GM18507 (cell line): ENCODE measurements at regions not wholly inside any gene's neighbourhood (a gene's known extent, or its start where the extent isn't known, plus 50 kb on each side); places are given as distances from the start of the nearest gene placed in this dataset.

Experiments
- DNase-seq: peaks from one replicate; pipeline ENCODE4 v3.0.0; 2011; ENCODE audit warnings: low read depth; ENCODE audit not compliant: insufficient read length; ENCODE audit errors: extremely low spot score
- FAIRE-seq: peaks from 2 replicates; lab custom pipeline; 2011; peaks lifted over from hg19 to GRCh38; lab: Jason Lieb, UNC

- no peak for FAIRE-seq
- DNase-seq = no peak
Observed at GRCh38 chr12:115553622-115554021, 723.9 kb downstream of the MED13L start.

DNA sequence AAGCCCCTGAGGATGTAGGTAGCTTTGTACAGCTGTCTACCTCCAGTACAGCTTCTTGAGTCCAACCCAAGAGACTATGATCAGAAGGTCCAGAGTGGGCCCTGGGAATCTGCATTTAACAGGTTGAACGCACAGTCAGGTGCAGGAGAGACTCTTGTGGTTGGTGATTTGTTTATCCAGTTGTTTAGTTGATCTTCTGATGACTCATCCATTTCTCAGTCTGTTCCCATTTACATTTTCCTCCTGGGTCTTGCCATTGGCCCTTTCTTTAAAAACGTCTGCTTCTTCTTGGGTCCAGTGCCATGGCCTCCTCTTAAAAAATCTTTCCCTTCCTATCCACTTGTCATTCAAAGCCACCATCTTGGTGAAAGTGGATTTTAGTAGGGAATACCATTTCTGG, 734.2 kb downstream of the MED13L start:
- FAIRE-seq = no peak

DNA sequence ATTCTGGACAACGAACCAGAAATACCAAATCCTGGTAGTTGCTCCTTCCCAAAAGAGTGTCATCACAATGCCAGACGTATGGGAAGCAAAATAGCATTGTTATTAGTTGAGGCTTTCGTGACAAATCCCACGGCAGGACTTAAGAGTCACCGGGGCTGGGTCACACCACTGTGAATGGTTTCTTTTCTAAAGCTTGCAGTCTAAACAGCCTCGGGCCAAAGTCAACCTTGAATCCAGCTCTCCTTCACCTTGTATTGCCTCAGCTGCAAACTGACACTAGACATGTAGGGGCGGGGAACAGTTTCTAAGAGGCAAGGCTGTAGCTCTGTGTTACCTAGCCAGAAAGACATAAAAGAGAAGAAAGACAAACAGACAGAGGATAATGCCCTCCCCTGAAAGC, 734.8 kb downstream of the MED13L start:
- DNase-seq (no peak), FAIRE-seq (no peak)

More for the DNA sequence above, 734.2 kb downstream of the MED13L start:
- no peak for DNase-seq

DNA sequence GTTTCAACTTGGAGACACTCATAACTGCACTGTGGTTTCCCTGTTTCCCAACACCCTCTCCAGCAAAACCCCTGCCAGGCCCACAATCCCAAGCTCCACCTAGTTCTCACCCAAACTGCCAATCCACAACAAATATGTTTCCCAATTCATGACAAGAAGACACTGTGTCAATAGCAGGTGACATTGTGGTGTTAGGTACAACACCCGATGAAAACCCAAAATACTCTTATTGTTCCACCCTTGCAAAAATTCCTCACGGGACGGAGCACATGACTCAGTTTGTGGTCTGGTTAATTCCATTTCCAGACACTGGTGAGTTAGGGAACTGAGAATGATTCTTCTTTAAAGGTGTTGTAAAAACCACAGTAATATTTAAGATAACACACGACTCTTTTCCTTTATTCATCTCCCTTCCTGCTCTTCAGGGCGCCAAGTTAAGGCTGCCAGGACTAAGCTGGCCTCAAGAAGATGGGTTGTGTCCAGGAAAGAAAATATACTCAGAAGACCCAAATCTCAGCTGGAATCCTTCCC, 735.5 kb downstream of the MED13L start:
- DNase-seq = no peak
- no peak for FAIRE-seq

DNA sequence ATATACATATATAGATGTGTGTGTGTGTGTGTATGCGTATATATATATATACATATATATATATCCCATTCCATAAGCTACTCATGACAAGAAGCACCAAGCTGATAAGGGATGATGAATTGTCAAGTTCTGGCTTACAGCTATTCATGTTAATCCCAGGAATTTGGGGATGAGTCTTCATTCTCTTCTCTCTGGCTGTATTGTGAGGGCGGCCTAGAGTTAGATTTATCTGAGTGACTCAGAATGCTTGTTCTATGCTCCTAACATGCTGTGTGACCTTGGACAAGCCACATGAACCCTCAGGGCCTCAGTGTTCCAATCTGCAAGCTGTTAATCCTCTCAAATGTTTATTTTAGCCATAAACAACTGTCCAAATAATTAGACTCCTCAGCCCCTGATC, 749.0 kb downstream of the MED13L start:
- no peak for FAIRE-seq
- no peak for DNase-seq

- no peak for DNase-seq
- no peak for FAIRE-seq
Observed at GRCh38 chr12:115521771-115522409, 755.6 kb downstream of the MED13L start.

- DNase-seq (no peak), FAIRE-seq (no peak)
Observed at GRCh38 chr12:115519887-115520286, 757.6 kb downstream of the MED13L start.

GRCh38 chr12:115519359-115519758, 758.1 kb downstream of the MED13L start:
- DNase-seq = no peak
- FAIRE-seq = no peak

- no peak for FAIRE-seq
- DNase-seq = no peak
Observed at GRCh38 chr12:115517913-115518312, 759.6 kb downstream of the MED13L start.

DNA sequence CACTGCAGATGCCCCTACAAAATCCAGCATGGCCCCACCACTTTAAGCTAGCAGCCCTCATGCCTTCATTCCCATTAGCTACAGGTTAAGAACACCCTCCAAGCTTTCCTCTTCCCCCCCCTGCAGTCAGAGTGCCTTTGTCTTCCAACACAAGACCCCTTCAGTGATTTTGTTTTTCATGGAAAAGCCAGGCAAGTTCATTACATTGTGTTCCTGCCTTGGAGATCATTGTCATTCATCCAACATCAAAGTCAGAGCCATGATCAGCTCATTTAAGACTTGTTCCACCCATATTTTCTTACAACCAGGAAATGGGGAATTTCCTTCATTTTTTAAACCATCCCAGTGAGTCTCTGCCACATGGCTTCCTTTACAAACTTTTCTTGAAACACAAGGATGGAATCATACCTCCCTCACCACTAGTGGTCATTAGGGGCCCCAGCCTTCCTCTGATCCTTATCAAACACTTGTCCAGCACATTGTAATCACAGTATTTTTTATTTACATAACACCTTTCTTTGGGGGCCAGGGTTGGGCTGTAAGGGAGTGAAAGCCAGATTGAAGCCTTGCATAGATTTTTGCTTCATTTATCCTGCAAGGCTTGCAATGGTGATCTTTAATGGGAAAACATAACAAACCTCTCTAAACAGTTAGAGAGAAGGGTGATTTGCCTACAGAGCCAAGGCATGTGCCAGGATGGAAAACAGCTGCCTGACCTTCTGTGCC, 765.3 kb downstream of the MED13L start:
- no peak for DNase-seq
- no peak for FAIRE-seq

GRCh38 chr12:115511305-115511704, 766.2 kb downstream of the MED13L start:
- no peak for DNase-seq
- no peak for FAIRE-seq

DNA sequence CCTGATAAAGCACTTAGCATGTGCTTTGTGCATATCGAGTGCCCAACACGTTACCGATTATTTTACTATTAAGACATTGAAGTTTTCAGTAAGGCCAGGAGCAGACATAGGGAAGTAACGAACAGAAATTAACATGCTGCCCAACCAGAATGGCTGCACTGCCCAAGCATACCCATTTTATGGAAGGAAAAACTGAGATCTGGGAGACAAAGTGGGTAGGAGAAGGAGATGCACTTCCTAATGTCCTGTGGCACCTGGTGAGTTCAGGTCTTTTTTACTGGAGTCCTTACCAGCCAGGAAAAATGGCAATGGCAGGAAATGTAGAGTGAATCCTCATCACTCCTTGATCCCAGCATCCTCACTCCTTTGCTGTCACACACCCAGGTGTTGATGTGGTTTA, 768.5 kb downstream of the MED13L start:
- FAIRE-seq (no peak), DNase-seq (no peak)

DNA sequence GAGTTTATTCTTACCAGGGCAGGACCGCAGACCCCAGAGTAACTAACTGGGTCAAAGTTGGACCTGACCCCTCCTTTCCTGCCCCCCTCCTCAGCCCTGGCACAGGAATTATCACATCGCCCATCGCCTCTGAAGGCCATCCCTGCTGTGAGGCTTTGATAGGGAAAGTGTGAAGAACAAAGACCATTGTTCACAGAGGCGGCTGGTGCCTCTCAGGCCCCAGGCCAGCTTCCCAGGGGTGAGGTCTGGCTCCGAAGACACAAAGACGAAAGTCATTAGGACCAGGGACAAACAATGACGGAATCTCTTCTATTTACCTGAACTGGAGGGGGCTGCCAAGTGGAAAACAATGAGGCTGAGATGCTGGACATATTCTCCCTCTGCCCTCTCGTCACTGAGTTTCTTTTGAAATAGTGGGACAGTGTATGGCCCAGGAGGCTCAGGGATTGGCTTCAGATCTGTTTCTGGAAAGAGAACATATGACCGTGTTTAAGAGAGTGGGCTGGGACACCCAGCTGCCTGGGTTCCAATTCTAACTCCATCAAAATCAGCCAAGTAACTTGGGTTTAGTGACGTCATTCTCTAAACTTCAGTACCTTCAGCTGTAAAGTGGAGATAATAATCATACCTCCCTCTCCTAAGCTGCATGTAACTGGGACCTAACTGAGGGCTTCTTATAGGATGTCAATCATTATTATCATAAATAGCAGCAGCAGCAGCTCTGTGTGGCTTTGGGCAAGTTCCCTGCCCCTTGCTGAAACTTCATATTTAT, 769.4 kb downstream of the MED13L start:
- DNase-seq (no peak), FAIRE-seq (no peak)

DNA sequence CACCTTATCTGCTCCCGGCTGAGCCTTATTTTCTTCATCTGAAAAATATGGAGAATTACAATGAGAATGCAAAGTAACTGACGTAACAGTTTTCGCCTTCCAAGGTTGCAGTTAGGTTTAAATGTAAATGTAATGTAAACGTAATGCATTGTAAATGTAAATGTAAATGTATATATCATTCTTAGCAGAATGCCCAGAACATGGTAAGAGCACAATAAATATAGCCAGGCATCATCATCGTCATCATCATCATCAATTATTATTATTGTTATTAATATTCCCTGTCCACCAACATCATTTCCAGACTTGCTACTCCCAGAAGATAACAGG, 770.0 kb downstream of the MED13L start:
- FAIRE-seq (no peak), DNase-seq (no peak)

DNA sequence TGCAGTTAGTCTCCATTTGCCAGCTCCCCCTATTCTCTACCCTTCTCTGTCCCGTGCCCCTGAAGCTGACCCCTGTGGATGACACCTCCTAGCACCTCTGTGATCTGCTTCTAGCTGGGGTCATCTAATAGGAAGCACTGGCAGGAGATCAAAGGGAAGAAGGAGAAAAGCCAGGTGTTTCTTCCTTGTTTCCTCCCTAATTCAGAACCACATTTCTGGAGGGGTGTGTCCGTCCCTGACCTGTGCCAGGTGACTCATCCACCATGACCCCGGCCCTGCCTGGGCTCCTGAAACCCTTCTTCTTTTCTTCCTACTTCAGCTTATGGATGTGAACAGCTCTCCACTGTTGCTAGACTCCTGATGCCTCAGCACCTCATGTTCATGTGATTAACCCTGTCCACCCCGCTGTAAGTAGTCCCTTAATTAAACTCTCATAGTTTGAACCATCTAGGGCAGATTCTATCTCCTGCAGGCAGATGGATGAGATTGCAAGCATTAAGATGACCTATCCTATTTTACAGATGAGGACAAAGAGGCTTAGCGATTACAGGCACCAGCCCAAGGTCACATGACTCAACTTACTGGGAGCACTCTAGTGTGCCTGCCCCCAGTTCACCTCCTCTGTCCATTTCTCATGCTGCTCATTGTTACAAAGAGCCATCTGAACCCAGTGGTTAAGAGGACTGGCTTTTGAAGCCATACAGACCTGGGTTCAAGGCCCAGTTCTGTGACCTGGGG, 770.5 kb downstream of the MED13L start:
- no peak for FAIRE-seq

GRCh38 chr12:115504306-115505290, 772.9 kb downstream of the MED13L start:
- DNase-seq (peak; percentile 7), FAIRE-seq (peak; percentile 46)

More for the DNA sequence above, 770.5 kb downstream of the MED13L start:
- DNase-seq = no peak

DNA sequence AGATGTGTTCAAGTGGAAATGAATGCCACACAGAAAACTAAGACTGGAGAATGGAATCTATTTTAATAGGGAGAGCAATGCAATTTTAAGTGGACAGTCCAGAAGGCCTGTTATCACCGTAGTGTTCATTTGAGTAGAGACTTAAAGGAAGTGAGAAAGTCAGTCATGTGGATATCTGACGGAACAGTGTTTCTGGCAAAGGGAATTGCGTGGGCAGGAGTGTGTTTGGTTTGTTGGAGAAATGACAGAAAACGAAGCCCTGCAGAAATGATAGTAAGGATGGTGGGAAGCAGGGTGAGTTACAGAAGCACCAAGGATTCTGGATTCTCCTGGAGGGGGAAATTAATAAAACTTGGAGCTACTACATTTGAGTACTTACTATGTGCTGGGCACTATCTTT, 776.6 kb downstream of the MED13L start:
- no peak for DNase-seq
- no peak for FAIRE-seq

- DNase-seq = no peak
- FAIRE-seq = no peak
Observed at GRCh38 chr12:115495300-115495699, 782.2 kb downstream of the MED13L start.

DNA sequence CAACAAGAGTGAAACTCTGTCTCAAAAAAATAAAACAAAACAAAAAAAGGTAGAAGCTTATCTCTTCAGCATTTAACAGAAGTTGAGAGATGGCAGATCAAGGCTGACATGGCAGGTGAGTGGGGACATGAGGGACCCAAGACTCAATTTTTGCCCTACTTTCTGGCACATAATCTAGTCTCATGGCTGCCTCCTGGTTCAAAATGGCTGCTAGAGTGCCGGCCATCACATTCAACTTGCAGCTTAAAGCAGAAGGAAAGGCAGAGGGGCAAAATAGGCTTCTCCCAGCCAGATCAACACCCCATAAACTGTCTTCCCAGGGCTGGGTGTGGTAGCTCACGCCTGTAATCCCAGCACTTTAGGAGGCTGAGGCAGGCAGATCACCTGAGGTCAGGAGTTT, 784.9 kb downstream of the MED13L start:
- no peak for FAIRE-seq
- no peak for DNase-seq
